K562 (cell line): ENCODE measurements at regions not wholly inside any gene's neighbourhood (a gene's known extent, or its start where the extent isn't known, plus 50 kb on each side); places are given as distances from the start of the nearest gene placed in this dataset.

Source experiments
- ATAC-seq: fragments of 200-7000 bp; cut with Tn5 transposase; 3 replicates; pipeline ENCODE4 v1.9.1; 2020; ENCODE audit warnings: moderate library complexity
- BruUV-seq: library from RNA; stranded (reverse); fragments of 400-500 nt; replicated peaks from 2 replicates; lab custom pipeline; 2021; lab: Mats Ljungman, UMichigan
- CTCF ChIA-PET: fragments of 300-600 bp; formaldehyde crosslinking; extraction: SDS; loops from one replicate; lab custom pipeline; 2021; ENCODE audit warnings: low intra/inter-chr PET ratio; lab: Yijun Ruan, JAX
- POLR2A ChIA-PET: fragments of 300-600, 350-650 bp; sonication (Branson Sonifier 250); formaldehyde crosslinking; extraction: SDS; loops from one replicate; lab custom pipeline; 2021; ENCODE audit warnings: antibody characterized with exemption, inconsistent platforms; lab: Yijun Ruan, JAX
- DNase-seq, 4 experiments: peaks; one replicate each; pipeline versions ENCODE4 v3.0.0 to v3.0.0-alpha.2; 2011 to 2018; ENCODE audit warnings: low spot score in 3 of 4, mixed read lengths in 3 of 4; ENCODE audit errors: extremely low read depth in 1 of 4
- FAIRE-seq: peaks from 2 replicates; lab custom pipeline; 2011; peaks lifted over from hg19 to GRCh38; lab: Jason Lieb, UNC
- H2AFZ ChIP-seq: 2 replicates; pipeline ENCODE4 v1.6.0; 2011; ENCODE audit warnings: low read depth, low read length, control low read depth, inconsistent platforms
- H3K27ac ChIP-seq: fragments of 200-600 bp; 3 replicates; pipeline ENCODE4 v1.8.0; 2011; ENCODE audit warnings: low read depth, mild to moderate bottlenecking, control low read depth, inconsistent platforms, low read length, moderate library complexity, mixed read lengths; ENCODE audit errors: extremely low read depth
- H3K27me3 ChIP-seq, 2 experiments: fragments of 300-600 bp in 1 of 2; 2 replicates in 1 of 2; 3 replicates in 1 of 2; pipeline versions ENCODE4 v1.6.0 to v1.8.0; 2011; ENCODE audit warnings: inconsistent platforms in 2 of 2, low read length in 2 of 2, mild to moderate bottlenecking in 1 of 2, mixed read lengths in 1 of 2, moderate library complexity in 1 of 2; ENCODE audit not compliant: control insufficient read depth in 2 of 2, insufficient read depth in 2 of 2
- H3K36me3 ChIP-seq: fragments of 300-600 bp; 3 replicates; pipeline ENCODE4 v1.8.0; 2011; ENCODE audit warnings: mild to moderate bottlenecking, low read length, inconsistent platforms; ENCODE audit not compliant: control insufficient read depth, insufficient read depth
- H3K4me1 ChIP-seq, 2 experiments: fragments of 200-600 bp in 1 of 2; replicated peaks in 1 of 2; 2 replicates in 1 of 2; 3 replicates in 1 of 2; pipeline versions ENCODE4 v1.5.1 to v1.8.0; 2011; ENCODE audit warnings: inconsistent platforms in 2 of 2, low read length in 2 of 2, mild to moderate bottlenecking in 1 of 2, mixed read lengths in 1 of 2, moderate library complexity in 1 of 2; ENCODE audit not compliant: control insufficient read depth in 2 of 2, insufficient read depth in 2 of 2
- H3K4me2 ChIP-seq: 2 replicates; pipeline ENCODE4 v1.6.1; 2011; ENCODE audit warnings: low read length, control low read depth, inconsistent platforms, mixed read lengths; ENCODE audit not compliant: insufficient read depth
- H3K4me3 ChIP-seq: fragments of 200-600 bp; sonication (generic), shearing (Covaris generic); 2 replicates; pipeline ENCODE4 v1.5.1; 2016; ENCODE audit warnings: control low read depth, inconsistent platforms
- H3K79me2 ChIP-seq: fragments of 200-600 bp; 3 replicates; pipeline ENCODE4 v1.8.0; 2011; ENCODE audit warnings: low read length, inconsistent platforms; ENCODE audit not compliant: control insufficient read depth, insufficient read depth
- H3K9ac ChIP-seq, 2 experiments: 2 replicates each; pipeline versions ENCODE4 v1.6.0 to v1.6.1; 2011; ENCODE audit warnings: low read depth in 2 of 2, low read length in 2 of 2, control low read depth in 1 of 2, inconsistent platforms in 1 of 2, mild to moderate bottlenecking in 1 of 2, mixed read lengths in 1 of 2; ENCODE audit not compliant: insufficient read depth in 1 of 2
- H3K9me1 ChIP-seq: one replicate; pipeline ENCODE4 v1.6.0; 2011; ENCODE audit warnings: inconsistent platforms, mild to moderate bottlenecking, low read length, moderate library complexity; ENCODE audit not compliant: control insufficient read depth, insufficient read depth
- H3K9me3 ChIP-seq: replicated peaks from 2 replicates; pipeline ENCODE4 v1.5.1; 2011; ENCODE audit warnings: low read depth, low read length, inconsistent platforms; ENCODE audit not compliant: control insufficient read depth, insufficient read depth
- H4K20me1 ChIP-seq: replicated peaks from 2 replicates; pipeline ENCODE4 v1.6.1; 2011; ENCODE audit warnings: low read length, inconsistent platforms, mixed read lengths; ENCODE audit not compliant: control insufficient read depth, insufficient read depth
- CC2D1A ChIP-seq: fragments of 450-650 bp; IDR thresholded peaks from 2 replicates; pipeline ENCODE4 v1.6.1; 2017; ENCODE audit warnings: mild to moderate bottlenecking
- CHAMP1 ChIP-seq: fragments of 450-650 bp; IDR thresholded peaks from 2 replicates; pipeline ENCODE4 v1.6.1; 2016; ENCODE audit warnings: mild to moderate bottlenecking
- KLF1 ChIP-seq: fragments of 450-650 bp; IDR thresholded peaks from 2 replicates; pipeline ENCODE4 v1.6.1; 2016; ENCODE audit warnings: missing genetic modification characterization, missing compliant biosample characterization
- NCOA4 ChIP-seq: fragments of 450-650 bp; IDR thresholded peaks from 2 replicates; pipeline ENCODE4 v1.6.1; 2018; ENCODE audit warnings: mild to moderate bottlenecking; ENCODE audit not compliant: partially characterized antibody
- RREB1 ChIP-seq: fragments of 250-450 bp; sonication (Bioruptor Pico); IDR thresholded peaks from 2 replicates; pipeline ENCODE4 v1.4.0; 2020
- WGBS: fragments of 100-300 bp; shearing (Covaris generic); methylation state at CpG from one replicate; pipeline ENCODE4 v1.1.6; 2016; ENCODE audit warnings: low coverage, mixed read lengths; ENCODE audit not compliant: insufficient coverage; ENCODE audit errors: missing lambda C conversion rate; 5-methylcytosine and 5-hydroxymethylcytosine counted together
- in situ Hi-C: fragments of 300-500 bp; cut with MboI; formaldehyde crosslinking; loops from 4 replicates; pipeline ENCODE4 v1.15.0; 2018; ENCODE audit warnings: inconsistent platforms, mixed read lengths
- intact Hi-C: fragments of 100-400 bp; cut with micrococcal nuclease; formaldehyde crosslinking; loops from 2 replicates; pipeline ENCODE4 v1.14.2; 2022
- TF ChIP-seq, protein P1 (sequence below), 2 experiments: fragments of 250-450 bp in 1 of 2; fragments of 450-650 bp in 1 of 2; sonication (Bioruptor Pico) in 1 of 2; IDR thresholded peaks; 2 replicates each; pipeline versions ENCODE4 v1.6.1 to v1.8.0; 2016 to 2021; ENCODE audit warnings: mild to moderate bottlenecking in 2 of 2, moderate library complexity in 2 of 2, missing compliant biosample characterization in 1 of 2, missing genetic modification characterization in 1 of 2
- TF ChIP-seq, protein P2 (sequence below): fragments of 450-650 bp; formaldehyde crosslinking; IDR thresholded peaks from 2 replicates; pipeline ENCODE4 v1.4.0; 2022; ENCODE audit warnings: missing genetic modification characterization

DNA sequence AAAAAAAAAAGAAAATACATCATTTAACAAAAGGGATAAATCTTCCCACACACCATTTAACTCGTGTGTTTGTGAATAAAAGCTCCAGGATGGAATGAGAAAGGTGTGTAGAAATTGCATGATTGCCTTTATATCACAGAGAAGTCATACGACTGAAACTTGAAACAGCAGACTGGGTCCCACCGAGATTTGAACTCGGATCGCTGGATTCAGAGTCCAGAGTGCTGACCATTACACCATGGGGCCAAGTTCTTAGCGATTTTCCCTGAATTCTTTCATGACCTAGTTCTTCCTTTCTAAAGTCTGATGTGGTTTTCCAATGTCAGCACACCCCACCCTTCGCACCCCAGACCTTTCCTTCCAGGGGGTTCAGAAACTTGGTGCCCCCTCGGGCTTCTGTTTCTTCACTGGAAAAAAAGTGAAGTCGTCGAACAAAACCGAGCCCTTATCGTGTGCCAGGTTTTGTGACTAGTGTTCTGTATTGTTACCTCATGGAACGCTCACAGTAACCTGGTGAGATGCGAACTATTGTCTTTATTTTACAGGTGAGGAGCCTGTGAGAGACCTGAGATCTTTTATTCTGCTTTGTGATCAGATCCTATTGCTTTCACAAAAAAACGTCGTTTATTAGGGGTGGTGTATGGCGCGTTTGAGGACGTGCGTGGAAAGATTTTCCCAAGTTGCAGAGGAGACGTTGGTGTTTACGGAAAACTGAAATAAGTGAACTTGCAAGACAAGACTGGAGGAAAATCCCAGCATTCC is 120.8 kb downstream of the OR2B2 start:
- Histone ChIP-seq H4K20me1 (no peaks in the 10 kb centered on the region), H3K27ac (peak overlapping the region; percentile 75), H3K4me1 (peaks cover 11 to 29% of the 10 kb centered on the region in 2 experiments), H3K9me1 (no peaks in the 10 kb centered on the region), H3K9me3 (no peaks in the 10 kb centered on the region), H3K36me3 (no peaks in the 10 kb centered on the region), H3K9ac (peak overlapping the region; percentile 66 to 84), H3K4me3 (peak overlapping the region; percentile 47), H3K4me2 (peak overlapping the region; percentile 94), H3K79me2 (no peaks in the 10 kb centered on the region), H3K27me3 (no peaks in the 10 kb centered on the region), H2AFZ (peak overlapping the region; percentile 89)
- DNase-seq, result peak; percentile 60 to 91 (median 67)
- intact Hi-C loops, result no loop called here
- CTCF ChIA-PET, result interaction anchor here (0.5 to 0.7 kb wide), 4 partner anchors 107 to 660 kb away, joined by 3 to 5 read pairs (median 4); no protein-coding TSS in a partner anchor
- POLR2A ChIA-PET, result interaction anchor here (1.0 to 1.1 kb wide), 2 partner anchors 12 to 644 kb away, joined by 3 to 4 read pairs; a partner anchor contains a TSS
- BruUV-seq, result no TSS peak
- peak; percentile 65 for ATAC-seq
- in situ Hi-C loops, result no loop called here
- FAIRE-seq, result peak; percentile 51
- 15% methylated on average over 22 of the region's 22 CpGs for WGBS
- TF ChIP-seq CC2D1A (0 out of 2 replicates have a peak, but pooled peaks have one; percentile 34), KLF1 (no peak), NCOA4 (peak; percentile 8), CHAMP1 (peak; percentile 81), RREB1 (CRISPR knock-in tag) (no peak)
- TF ChIP-seq, protein P1, sequence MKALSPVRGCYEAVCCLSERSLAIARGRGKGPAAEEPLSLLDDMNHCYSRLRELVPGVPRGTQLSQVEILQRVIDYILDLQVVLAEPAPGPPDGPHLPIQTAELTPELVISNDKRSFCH (CRISPR knock-in tag; IDR thresholded peaks at IDR 0.05), result no peak
- TF ChIP-seq, protein P1 (tag; IDR thresholded peaks at IDR 0.05), result no peak
- TF ChIP-seq, protein P2, sequence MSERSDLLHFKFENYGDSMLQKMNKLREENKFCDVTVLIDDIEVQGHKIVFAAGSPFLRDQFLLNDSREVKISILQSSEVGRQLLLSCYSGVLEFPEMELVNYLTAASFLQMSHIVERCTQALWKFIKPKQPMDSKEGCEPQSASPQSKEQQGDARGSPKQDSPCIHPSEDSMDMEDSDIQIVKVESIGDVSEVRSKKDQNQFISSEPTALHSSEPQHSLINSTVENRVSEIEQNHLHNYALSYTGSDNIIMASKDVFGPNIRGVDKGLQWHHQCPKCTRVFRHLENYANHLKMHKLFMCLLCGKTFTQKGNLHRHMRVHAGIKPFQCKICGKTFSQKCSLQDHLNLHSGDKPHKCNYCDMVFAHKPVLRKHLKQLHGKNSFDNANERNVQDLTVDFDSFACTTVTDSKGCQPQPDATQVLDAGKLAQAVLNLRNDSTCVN, result no peak
